Coronary artery (tissue), 2 donors: ENCODE measurements at regions not wholly inside any gene's neighbourhood (a gene's known extent, or its start where the extent isn't known, plus 50 kb on each side); places are given as distances from the start of the nearest gene placed in this dataset.

Source experiments
- DNase-seq: peaks from one replicate; pipeline ENCODE4 v3.0.0-alpha.2; 2017; ENCODE audit warnings: low spot score
- H3K27ac ChIP-seq, 2 donors: fragments of 200-600 bp; sonication (generic); one replicate each; pipeline ENCODE4 v1.5.1; 2016 to 2019
- H3K4me3 ChIP-seq: fragments of 200-600 bp; sonication (generic); 2 replicates; pipeline ENCODE4 v1.5.1; 2016; ENCODE audit warnings: mild to moderate bottlenecking, moderate library complexity
- CTCF ChIP-seq: fragments of 200-600 bp; sonication (generic); IDR thresholded peaks from one replicate; pipeline ENCODE4 v1.5.1; 2019; ENCODE audit warnings: antibody characterized with exemption

GRCh38 chr12:97805146-97805545 lies 342.5 kb downstream of the RMST start:
- Histone ChIP-seq H3K27ac (no peak overlapping the region), H3K4me3 (peak overlapping the region; percentile 30)
- DNase-seq = no peak
- TF ChIP-seq CTCF = no peak

GRCh38 chr12:97813301-97813700 lies 350.7 kb downstream of the RMST start:
- H3K4me3 ChIP-seq = no peak overlapping the region
- H3K27ac ChIP-seq = no peak overlapping the region
- DNase-seq = no peak
- no peak for TF ChIP-seq CTCF

- no peak for TF ChIP-seq CTCF
- Histone ChIP-seq H3K27ac (no peak overlapping the region), H3K4me3 (no peak overlapping the region)
- DNase-seq = no peak
Observed at GRCh38 chr12:97821806-97822205, 359.2 kb downstream of the RMST start.

DNA sequence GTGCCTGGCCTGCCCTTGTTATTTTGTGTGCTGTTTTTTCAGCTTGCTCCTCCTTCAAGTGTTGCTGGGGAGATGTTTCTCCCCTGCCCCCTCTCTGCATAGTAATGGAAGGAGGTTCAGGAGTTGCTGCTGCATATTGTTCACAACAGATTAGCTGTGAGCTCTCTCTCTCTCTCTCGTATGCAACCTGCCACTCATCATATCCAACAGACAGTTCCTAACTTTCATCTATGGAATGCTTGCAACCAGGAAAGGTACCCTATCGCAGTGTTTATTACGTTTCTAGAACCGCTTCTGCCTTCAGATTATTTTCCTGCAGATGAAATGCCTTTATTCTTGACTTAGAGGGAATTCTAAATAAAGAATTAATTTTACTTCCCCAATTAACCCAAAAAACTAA lies 372.9 kb downstream of the RMST start:
- no peak overlapping the region for H3K4me3 ChIP-seq
- no peak for TF ChIP-seq CTCF
- no peak overlapping the region for H3K27ac ChIP-seq
- DNase-seq = no peak

DNA sequence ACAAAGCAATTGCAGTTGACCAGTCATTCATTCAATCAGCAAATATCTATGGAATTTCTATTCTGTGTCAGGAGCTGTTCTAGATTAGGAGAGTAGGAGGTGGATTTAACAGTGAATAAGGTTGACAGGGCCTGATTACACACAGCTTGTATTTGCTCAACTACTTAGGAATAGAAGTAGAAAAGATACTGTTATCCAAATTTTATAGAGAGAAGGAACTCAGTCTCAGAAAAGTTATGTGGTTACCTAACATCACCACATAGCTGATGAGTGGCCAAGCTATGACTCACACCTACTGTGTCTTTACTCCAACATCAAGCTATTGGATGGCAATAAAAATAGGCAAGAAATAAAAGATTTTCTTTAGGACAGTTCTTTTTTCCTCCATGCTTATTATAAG lies 374.8 kb downstream of the RMST start:
- Histone ChIP-seq H3K4me3 (no peak overlapping the region), H3K27ac (peak overlapping the region in 1 of 2 donors; percentile 39)
- TF ChIP-seq CTCF = no peak
- no peak for DNase-seq

- DNase-seq = no peak
- H3K27ac ChIP-seq = no peak overlapping the region
- no peak overlapping the region for H3K4me3 ChIP-seq
- TF ChIP-seq CTCF = no peak
Observed at GRCh38 chr12:97848051-97848450, 385.4 kb downstream of the RMST start.

DNA sequence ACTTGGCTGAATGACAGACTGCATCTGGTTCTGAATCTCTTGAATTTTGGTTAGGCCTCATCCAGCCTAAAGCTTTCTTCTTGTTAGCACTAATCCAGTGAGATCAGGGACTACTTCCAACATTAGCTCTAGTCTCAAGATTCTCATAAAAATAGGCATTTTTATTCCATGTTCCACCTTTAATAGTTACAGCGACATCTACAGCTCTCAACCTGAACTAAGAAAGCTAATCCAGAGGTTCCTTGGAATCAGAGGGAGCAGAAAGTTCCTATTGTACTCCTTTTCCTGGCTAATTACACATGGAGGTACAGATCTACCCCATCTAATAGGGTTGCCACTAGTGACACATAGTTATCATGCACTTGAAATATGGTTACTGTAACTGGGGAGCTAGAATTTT lies 391.9 kb downstream of the RMST start:
- DNase-seq = no peak
- Histone ChIP-seq H3K27ac (no peak overlapping the region), H3K4me3 (no peak overlapping the region)
- no peak for TF ChIP-seq CTCF
